ENCODE measurements at regions not wholly inside any gene's neighbourhood (a gene's known extent, or its start where the extent isn't known, plus 50 kb on each side); places are given as distances from the start of the nearest gene placed in this dataset.

- no peak for DNase-seq (ENCODE audit: low spot score)
- in situ Hi-C loops (cut with HindIII; ENCODE audit: low sequenced_read_pairs): no loop called here
Observed at GRCh38 chr9:69955536-69956355, 87.9 kb upstream of the MAMDC2 start.

GRCh38 chr9:69961843-69962242 lies 81.8 kb upstream of the MAMDC2 start:
- in situ Hi-C loops (cut with HindIII; ENCODE audit: low sequenced_read_pairs): no loop called here
- no peak for DNase-seq (ENCODE audit: low spot score)

- no peak for DNase-seq (ENCODE audit: low spot score)
- in situ Hi-C loops (cut with HindIII; ENCODE audit: low sequenced_read_pairs): no loop called here
Observed at GRCh38 chr9:69963803-69964202, 79.8 kb upstream of the MAMDC2 start.

GRCh38 chr9:69964446-69964845 lies 79.2 kb upstream of the MAMDC2 start:
- DNase-seq (ENCODE audit: low spot score): no peak
- in situ Hi-C loops (cut with HindIII; ENCODE audit: low sequenced_read_pairs): no loop called here

GRCh38 chr9:69965416-69966145 lies 78.1 kb upstream of the MAMDC2 start:
- no peak for DNase-seq (ENCODE audit: low spot score)
- in situ Hi-C loops (cut with HindIII; ENCODE audit: low sequenced_read_pairs): no loop called here

- DNase-seq (ENCODE audit: low spot score): no peak
- in situ Hi-C loops (cut with HindIII; ENCODE audit: low sequenced_read_pairs): no loop called here
Observed at GRCh38 chr9:69967344-69967743, 76.3 kb upstream of the MAMDC2 start.

GRCh38 chr9:69970001-69970533 lies 73.6 kb upstream of the MAMDC2 start:
- in situ Hi-C loops (cut with HindIII; ENCODE audit: low sequenced_read_pairs): no loop called here
- DNase-seq (ENCODE audit: low spot score): no peak

- in situ Hi-C loops (cut with HindIII; ENCODE audit: low sequenced_read_pairs): no loop called here
- peak; percentile 65 for DNase-seq (ENCODE audit: low spot score)
Observed at GRCh38 chr9:69971643-69972449, 71.8 kb upstream of the MAMDC2 start.

GRCh38 chr9:69975681-69976080 lies 68.0 kb upstream of the MAMDC2 start:
- in situ Hi-C loops (cut with HindIII; ENCODE audit: low sequenced_read_pairs): no loop called here
- no peak for DNase-seq (ENCODE audit: low spot score)

- peak; percentile 1 for DNase-seq (ENCODE audit: low spot score)
- in situ Hi-C loops (cut with HindIII; ENCODE audit: low sequenced_read_pairs): no loop called here
Observed at GRCh38 chr9:69976152-69976551, 67.5 kb upstream of the MAMDC2 start.

- in situ Hi-C loops (cut with HindIII; ENCODE audit: low sequenced_read_pairs): no loop called here
- no peak for DNase-seq (ENCODE audit: low spot score)
Observed at GRCh38 chr9:69980041-69980440, 63.6 kb upstream of the MAMDC2 start.

- no peak for DNase-seq (ENCODE audit: low spot score)
- in situ Hi-C loops (cut with HindIII; ENCODE audit: low sequenced_read_pairs): no loop called here
Observed at GRCh38 chr9:69980591-69980990, 63.1 kb upstream of the MAMDC2 start.

GRCh38 chr9:69981686-69982445 lies 61.8 kb upstream of the MAMDC2 start:
- peak; percentile 2 for DNase-seq (ENCODE audit: low spot score)
- in situ Hi-C loops (cut with HindIII; ENCODE audit: low sequenced_read_pairs): no loop called here

GRCh38 chr9:69984831-69985230 lies 58.8 kb upstream of the MAMDC2 start:
- in situ Hi-C loops (cut with HindIII; ENCODE audit: low sequenced_read_pairs): no loop called here
- no peak for DNase-seq (ENCODE audit: low spot score)

GRCh38 chr9:69985971-69986370 lies 57.7 kb upstream of the MAMDC2 start:
- DNase-seq (ENCODE audit: low spot score): no peak
- in situ Hi-C loops (cut with HindIII; ENCODE audit: low sequenced_read_pairs): no loop called here

- in situ Hi-C loops (cut with HindIII; ENCODE audit: low sequenced_read_pairs): no loop called here
Observed at GRCh38 chr9:69986970-69987369, 56.7 kb upstream of the MAMDC2 start.

GRCh38 chr9:69987457-69987856 lies 56.2 kb upstream of the MAMDC2 start:
- in situ Hi-C loops (cut with HindIII; ENCODE audit: low sequenced_read_pairs): no loop called here

More at GRCh38 chr9:69986970-69987369, 56.7 kb upstream of the MAMDC2 start:
- no peak for DNase-seq (ENCODE audit: low spot score)

GRCh38 chr9:69993110-69993509 lies 50.5 kb upstream of the MAMDC2 start:
- in situ Hi-C loops (cut with HindIII; ENCODE audit: low sequenced_read_pairs): no loop called here

More at GRCh38 chr9:69987457-69987856, 56.2 kb upstream of the MAMDC2 start:
- no peak for DNase-seq (ENCODE audit: low spot score)

More at GRCh38 chr9:69993110-69993509, 50.5 kb upstream of the MAMDC2 start:
- peak; percentile 6 for DNase-seq (ENCODE audit: low spot score)
